Liver (tissue), 8 donors: ENCODE measurements at regions not wholly inside any gene's neighbourhood (a gene's known extent, or its start where the extent isn't known, plus 50 kb on each side); places are given as distances from the start of the nearest gene placed in this dataset.
A peak's percentile ranks its signal among the peaks of the same experiment; 100 is the strongest.

ENCODE experiments used
- DNase-seq: peaks from one replicate; pipeline ENCODE4 v3.0.0-alpha.2; 2017; ENCODE audit warnings: low spot score
- H3K27ac ChIP-seq, 2 donors: one replicate each; pipeline ENCODE4 v1.7.0; 2013; ENCODE audit warnings: inconsistent platforms in 2 of 2, low read length in 2 of 2, control low read depth in 1 of 2, low read depth in 1 of 2, mild to moderate bottlenecking in 1 of 2
- H3K27me3 ChIP-seq, 4 donors: one replicate each; pipeline versions ENCODE4 v1.6.1 to v1.7.0; 2013; ENCODE audit warnings: low read length in 3 of 4, inconsistent platforms in 1 of 4, mild to moderate bottlenecking in 1 of 4, moderate library complexity in 1 of 4; ENCODE audit not compliant: control insufficient read depth in 4 of 4, insufficient read depth in 4 of 4
- H3K36me3 ChIP-seq, 4 donors: one replicate each; pipeline versions ENCODE4 v1.6.1 to v1.7.0; 2013; ENCODE audit warnings: low read length in 3 of 4, mild to moderate bottlenecking in 3 of 4, low read depth in 1 of 4, moderate library complexity in 1 of 4; ENCODE audit not compliant: control insufficient read depth in 4 of 4, insufficient read depth in 3 of 4
- H3K4me1 ChIP-seq, 4 donors: one replicate each; pipeline versions ENCODE4 v1.6.1 to v1.7.0; 2013; ENCODE audit warnings: low read length in 3 of 4, mild to moderate bottlenecking in 3 of 4, moderate library complexity in 1 of 4; ENCODE audit not compliant: control insufficient read depth in 4 of 4, insufficient read depth in 4 of 4
- H3K4me3 ChIP-seq, 3 donors: one replicate each; pipeline versions ENCODE4 v1.6.1 to v1.7.0; 2013; ENCODE audit warnings: low read length in 3 of 3, control low read depth in 1 of 3, low read depth in 1 of 3, mild to moderate bottlenecking in 1 of 3
- H3K9ac ChIP-seq, 2 donors: one replicate each; pipeline ENCODE4 v1.7.0; 2013; ENCODE audit warnings: low read length in 2 of 2, mild to moderate bottlenecking in 2 of 2, moderate library complexity in 2 of 2, control low read depth in 1 of 2, low read depth in 1 of 2
- H3K9me3 ChIP-seq, 4 donors: one replicate each; pipeline versions ENCODE4 v1.6.1 to v1.7.0; 2013; ENCODE audit warnings: low read length in 3 of 4; ENCODE audit not compliant: control insufficient read depth in 4 of 4
- ATF3 ChIP-seq: IDR thresholded peaks from 2 replicates; pipeline ENCODE4 v1.6.1; 2016; ENCODE audit warnings: antibody characterized with exemption
- CTCF ChIP-seq: fragments of 150-350 bp; IDR thresholded peaks from 2 replicates; pipeline ENCODE4 v1.5.1; 2017; ENCODE audit warnings: improper control_type of control experiment, low read depth, low read length; ENCODE audit not compliant: missing input control
- EGR1 ChIP-seq, 2 donors: IDR thresholded peaks; 2 replicates each; pipeline ENCODE4 v1.6.1; 2016 to 2018; ENCODE audit warnings: antibody characterized with exemption in 2 of 2, low read depth in 2 of 2
- FOXA1 ChIP-seq: IDR thresholded peaks from 2 replicates; pipeline ENCODE4 v1.6.1; 2016; ENCODE audit warnings: antibody characterized with exemption
- FOXA2 ChIP-seq: IDR thresholded peaks from 2 replicates; pipeline ENCODE4 v1.6.1; 2016; ENCODE audit warnings: antibody characterized with exemption
- GABPA ChIP-seq, 2 donors: IDR thresholded peaks in 1 of 2; conservative IDR thresholded peaks in 1 of 2; 2 replicates each; pipeline ENCODE4 v1.6.1; 2016; ENCODE audit warnings: antibody characterized with exemption in 2 of 2, mild to moderate bottlenecking in 1 of 2, moderate library complexity in 1 of 2
- HNF4A ChIP-seq, 2 donors: conservative IDR thresholded peaks; 2 replicates each; pipeline ENCODE4 v1.6.1; 2016; ENCODE audit warnings: antibody characterized with exemption in 2 of 2, mild to moderate bottlenecking in 2 of 2
- HNF4G ChIP-seq: IDR thresholded peaks from 2 replicates; pipeline ENCODE4 v1.6.1; 2016; ENCODE audit warnings: antibody characterized with exemption
- JUND ChIP-seq, 2 donors: IDR thresholded peaks; 2 replicates each; pipeline ENCODE4 v1.6.1; 2016; ENCODE audit warnings: antibody characterized with exemption in 2 of 2
- MAX ChIP-seq: IDR thresholded peaks from 2 replicates; pipeline ENCODE4 v1.6.1; 2016; ENCODE audit warnings: antibody characterized with exemption
- NR2F2 ChIP-seq: IDR thresholded peaks from 2 replicates; pipeline ENCODE4 v1.6.1; 2016; ENCODE audit warnings: antibody characterized with exemption
- RAD21 ChIP-seq, 2 donors: IDR thresholded peaks; 2 replicates each; pipeline ENCODE4 v1.6.1; 2016; ENCODE audit warnings: antibody characterized with exemption in 2 of 2, mild to moderate bottlenecking in 2 of 2
- REST ChIP-seq: IDR thresholded peaks from 2 replicates; pipeline ENCODE4 v1.6.1; 2016; ENCODE audit warnings: antibody characterized with exemption, mild to moderate bottlenecking
- SP1 ChIP-seq: IDR thresholded peaks from 2 replicates; pipeline ENCODE4 v1.6.1; 2018; ENCODE audit warnings: antibody characterized with exemption, mild to moderate bottlenecking
- TAF1 ChIP-seq: conservative IDR thresholded peaks from 2 replicates; pipeline ENCODE4 v1.6.1; 2016; ENCODE audit warnings: antibody characterized with exemption, mild to moderate bottlenecking
- YY1 ChIP-seq: IDR thresholded peaks from 2 replicates; pipeline ENCODE4 v1.6.1; 2016; ENCODE audit warnings: antibody characterized with exemption, mild to moderate bottlenecking
- WGBS: extraction: QIAGEN DNeasy Blood & Tissue Kit; methylation state at CpG from one replicate; pipeline ENCODE4 v1.1.7; 2013; 5-methylcytosine and 5-hydroxymethylcytosine counted together
- TF ChIP-seq, protein P1 (sequence below): IDR thresholded peaks from 2 replicates; pipeline ENCODE4 v1.6.1; 2016; ENCODE audit warnings: antibody characterized with exemption
- donor health status: healthy.
- donor health status: healthy.
- donor health status: healthy.
- donor health status: healthy.
- donor health status: healthy.

- no peaks in the 10 kb centered on the region for H3K9me3 ChIP-seq
- H3K4me1 ChIP-seq, result no peaks in the 10 kb centered on the region
- WGBS, result 46% methylated on average over 6 of the region's 6 CpGs
- TF ChIP-seq ATF3 (no peak), YY1 (no peak), NR2F2 (peak; percentile 62), EGR1 (IDR thresholded peaks at IDR 0.05; ENCODE audit: low read depth in 2 of 2) (no peak), SP1 (no peak), MAX (no peak), TAF1 (no peak), FOXA2 (no peak), HNF4A (conservative IDR thresholded peaks at IDR 0.05) (no peak), JUND (IDR thresholded peaks at IDR 0.05) (peak; percentile 70 to 76), REST (no peak), HNF4G (no peak), RAD21 (IDR thresholded peaks at IDR 0.05) (peak in 1 of 2 donors; percentile 10)
- TF ChIP-seq, protein P1, sequence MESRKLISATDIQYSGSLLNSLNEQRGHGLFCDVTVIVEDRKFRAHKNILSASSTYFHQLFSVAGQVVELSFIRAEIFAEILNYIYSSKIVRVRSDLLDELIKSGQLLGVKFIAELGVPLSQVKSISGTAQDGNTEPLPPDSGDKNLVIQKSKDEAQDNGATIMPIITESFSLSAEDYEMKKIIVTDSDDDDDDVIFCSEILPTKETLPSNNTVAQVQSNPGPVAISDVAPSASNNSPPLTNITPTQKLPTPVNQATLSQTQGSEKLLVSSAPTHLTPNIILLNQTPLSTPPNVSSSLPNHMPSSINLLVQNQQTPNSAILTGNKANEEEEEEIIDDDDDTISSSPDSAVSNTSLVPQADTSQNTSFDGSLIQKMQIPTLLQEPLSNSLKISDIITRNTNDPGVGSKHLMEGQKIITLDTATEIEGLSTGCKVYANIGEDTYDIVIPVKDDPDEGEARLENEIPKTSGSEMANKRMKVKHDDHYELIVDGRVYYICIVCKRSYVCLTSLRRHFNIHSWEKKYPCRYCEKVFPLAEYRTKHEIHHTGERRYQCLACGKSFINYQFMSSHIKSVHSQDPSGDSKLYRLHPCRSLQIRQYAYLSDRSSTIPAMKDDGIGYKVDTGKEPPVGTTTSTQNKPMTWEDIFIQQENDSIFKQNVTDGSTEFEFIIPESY, result no peak
- H3K36me3 ChIP-seq, result no peaks in the 10 kb centered on the region
- no peak overlapping the region for H3K4me3 ChIP-seq
- H3K27ac ChIP-seq, result peak overlapping the region in 1 of 2 donors; percentile 47
- no peaks in the 10 kb centered on the region for H3K27me3 ChIP-seq
- peak; percentile 37 for DNase-seq
- no peak overlapping the region for H3K9ac ChIP-seq
Measured at GRCh38 chr7:94301024-94301586, 93.6 kb upstream of the COL1A2 start.

- 77% methylated on average over 4 of the region's 4 CpGs for WGBS
- no peak overlapping the region for H3K9ac ChIP-seq
- no peak for DNase-seq
Measured at GRCh38 chr7:94303118-94303517, 91.6 kb upstream of the COL1A2 start.

More at GRCh38 chr7:94303118-94303517, 91.6 kb upstream of the COL1A2 start:
- no peaks in the 10 kb centered on the region for H3K4me1 ChIP-seq
- H3K9me3 ChIP-seq, result no peaks in the 10 kb centered on the region
- no peaks in the 10 kb centered on the region for H3K27me3 ChIP-seq
- H3K27ac ChIP-seq, result no peak overlapping the region
- H3K36me3 ChIP-seq, result no peaks in the 10 kb centered on the region
- H3K4me3 ChIP-seq, result no peak overlapping the region
- TF ChIP-seq REST (no peak), SP1 (no peak), FOXA2 (no peak), RAD21 (IDR thresholded peaks at IDR 0.05) (no peak), ATF3 (no peak), JUND (IDR thresholded peaks at IDR 0.05) (no peak), CTCF (no peak), YY1 (no peak), GABPA (IDR thresholded peaks at IDR 0.05 in 1 of 2, conservative IDR thresholded peaks at IDR 0.05 in 1 of 2) (no peak), NR2F2 (no peak), EGR1 (IDR thresholded peaks at IDR 0.05; ENCODE audit: low read depth in 2 of 2) (no peak), TAF1 (no peak), FOXA1 (no peak)
